ENCODE measurements at regions not wholly inside any gene's neighbourhood (a gene's known extent, or its start where the extent isn't known, plus 50 kb on each side); places are given as distances from the start of the nearest gene placed in this dataset.
"Not testable (repeated sequence)": the region's sequence is repeated elsewhere in the genome, so short reads cannot be mapped to it uniquely, and the experiment has no call there.

DNA sequence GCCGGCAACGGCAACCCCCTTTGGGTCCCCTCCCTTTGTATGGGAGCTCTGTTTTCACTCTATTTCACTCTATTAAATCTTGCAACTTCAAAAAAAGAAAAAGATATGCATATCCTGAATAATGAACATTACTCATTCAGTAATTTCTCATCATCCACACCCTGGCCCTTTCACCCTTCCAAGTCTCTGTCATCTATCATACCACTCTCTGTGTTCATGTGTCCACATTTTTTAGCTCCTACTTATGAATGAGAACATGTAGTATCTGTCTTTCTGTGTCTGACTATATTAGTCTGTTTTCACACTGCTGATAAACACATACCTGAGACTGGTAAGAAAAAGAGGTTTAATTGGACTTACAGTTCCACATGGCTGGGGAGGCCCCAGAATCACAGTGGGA is 209.8 kb upstream of the DDHD1 start:
- TF ChIP-seq, protein P1, sequence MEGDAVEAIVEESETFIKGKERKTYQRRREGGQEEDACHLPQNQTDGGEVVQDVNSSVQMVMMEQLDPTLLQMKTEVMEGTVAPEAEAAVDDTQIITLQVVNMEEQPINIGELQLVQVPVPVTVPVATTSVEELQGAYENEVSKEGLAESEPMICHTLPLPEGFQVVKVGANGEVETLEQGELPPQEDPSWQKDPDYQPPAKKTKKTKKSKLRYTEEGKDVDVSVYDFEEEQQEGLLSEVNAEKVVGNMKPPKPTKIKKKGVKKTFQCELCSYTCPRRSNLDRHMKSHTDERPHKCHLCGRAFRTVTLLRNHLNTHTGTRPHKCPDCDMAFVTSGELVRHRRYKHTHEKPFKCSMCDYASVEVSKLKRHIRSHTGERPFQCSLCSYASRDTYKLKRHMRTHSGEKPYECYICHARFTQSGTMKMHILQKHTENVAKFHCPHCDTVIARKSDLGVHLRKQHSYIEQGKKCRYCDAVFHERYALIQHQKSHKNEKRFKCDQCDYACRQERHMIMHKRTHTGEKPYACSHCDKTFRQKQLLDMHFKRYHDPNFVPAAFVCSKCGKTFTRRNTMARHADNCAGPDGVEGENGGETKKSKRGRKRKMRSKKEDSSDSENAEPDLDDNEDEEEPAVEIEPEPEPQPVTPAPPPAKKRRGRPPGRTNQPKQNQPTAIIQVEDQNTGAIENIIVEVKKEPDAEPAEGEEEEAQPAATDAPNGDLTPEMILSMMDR (IDR thresholded peaks at IDR 0.05) = not testable (repeated sequence)
- not testable (repeated sequence) for TF ChIP-seq POLR2A (IDR thresholded peaks at IDR 0.05)

All from ovary (tissue), 3 donors.